ENCODE measurements at regions not wholly inside any gene's neighbourhood (a gene's known extent, or its start where the extent isn't known, plus 50 kb on each side); places are given as distances from the start of the nearest gene placed in this dataset.

DNA sequence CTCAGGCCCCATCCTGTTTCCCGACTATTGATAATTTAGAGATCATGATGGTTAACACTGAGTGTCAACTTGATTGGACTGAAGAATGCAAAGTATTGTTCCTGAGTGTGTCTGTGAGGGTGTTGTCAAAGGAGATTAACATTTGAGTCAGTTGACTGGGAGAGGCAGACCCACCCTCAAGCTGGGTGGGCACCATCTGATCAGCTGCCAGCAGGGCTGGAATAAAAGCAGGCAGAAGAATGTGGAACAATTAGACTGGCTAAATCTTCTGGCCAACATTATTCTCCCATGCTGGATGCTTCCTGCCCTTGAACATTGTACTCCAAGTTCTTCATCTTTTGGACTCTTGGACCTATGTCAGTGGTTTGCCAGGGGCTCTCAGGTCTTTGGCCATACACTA lies 1170.0 kb upstream of the CNTN5 start:
- H2BK15ac ChIP-seq (ENCODE audit: low read depth, low read length) = no peak overlapping the region
- no peak overlapping the region for H2BK120ac ChIP-seq (ENCODE audit: low read depth, low read length)
- H4K20me1 ChIP-seq (ENCODE audit: insufficient read depth, low read length) = no peaks in the 10 kb centered on the region
- no peaks in the 10 kb centered on the region for H3K9me1 ChIP-seq (ENCODE audit: insufficient read depth, low read length)
- H2BK20ac ChIP-seq (ENCODE audit: low read depth, low read length) = no peak overlapping the region
- H3K9me3 ChIP-seq (ENCODE audit: control insufficient read depth, insufficient read depth, low read length) = no peaks in the 10 kb centered on the region
- no peaks in the 10 kb centered on the region for H3K4me1 ChIP-seq (ENCODE audit: control insufficient read depth, insufficient read depth, low read length)
- no peak for TF ChIP-seq SMC3 (IDR thresholded peaks at IDR 0.05; ENCODE audit: low read depth, low read length)
- no peak overlapping the region for H3K9ac ChIP-seq (ENCODE audit: low read depth, low read length)
- H4K8ac ChIP-seq (ENCODE audit: low read depth in 2 of 2, low read length in 2 of 2) = no peak overlapping the region
- H3K4me2 ChIP-seq (ENCODE audit: low read depth, low read length) = no peak overlapping the region
- dilution Hi-C loops (cut with HindIII; ENCODE audit: low sequenced_read_pairs, unreplicated experiment) = no loop called here
- H3K14ac ChIP-seq (replicated peaks; ENCODE audit: low read depth, low read length) = no peak overlapping the region
- H3K4me3 ChIP-seq (ENCODE audit: insufficient read depth, low read depth, low read length) = no peak overlapping the region
- no peak overlapping the region for H4K91ac ChIP-seq (ENCODE audit: insufficient read depth, low read depth, low read length)
- no peak overlapping the region for H2BK5ac ChIP-seq (ENCODE audit: low read depth, low read length, poor library complexity, severe bottlenecking)
- WGBS, 2 experiments (ENCODE audit: extremely low coverage in 2 of 2, insufficient read length in 1 of 2) = no CpG with 5 or more reads among the region's 1 CpG
- no peak for DNase-seq
- no peak overlapping the region for H3K56ac ChIP-seq (ENCODE audit: extremely low read depth, insufficient read depth, low read length)
- H2AK5ac ChIP-seq (ENCODE audit: low read depth, low read length) = no peak overlapping the region
- H3K18ac ChIP-seq (ENCODE audit: low read depth, low read length) = no peak overlapping the region
- no peak overlapping the region for H2AFZ ChIP-seq (replicated peaks; ENCODE audit: low read length, poor library complexity)
- POLR2A ChIA-PET (ENCODE audit: unreplicated experiment) = no interaction called here
- in situ Hi-C loops (cut with MboI; ENCODE audit: low sequenced_read_pairs) = no loop called here
- intact Hi-C loops (cut with micrococcal nuclease) = no loop called here
- ATAC-seq (ENCODE audit: low read depth) = no peak
- H3K23ac ChIP-seq (ENCODE audit: low read depth, low read length) = no peak overlapping the region
- no peaks in the 10 kb centered on the region for H3K36me3 ChIP-seq (ENCODE audit: control insufficient read depth, insufficient read depth, low read length)
- CTCF ChIA-PET = no interaction called here
- H3K27ac ChIP-seq (ENCODE audit: insufficient read depth, low read length) = no peak overlapping the region
- H2AK9ac ChIP-seq (replicated peaks; ENCODE audit: low read depth, low read length, poor library complexity) = no peak overlapping the region
- no peak overlapping the region for H3K4ac ChIP-seq (ENCODE audit: low read depth, low read length)
- no peaks in the 10 kb centered on the region for H3K27me3 ChIP-seq (ENCODE audit: control insufficient read depth, insufficient read depth, low read length)
- H4K5ac ChIP-seq (ENCODE audit: low read depth, low read length) = no peak overlapping the region
- BruUV-seq (replicated peaks) = no TSS peak
- no peaks in the 10 kb centered on the region for H3K79me1 ChIP-seq (ENCODE audit: low read depth in 1 of 2, low read length in 2 of 2)

All from IMR-90 (cell line).